ENCODE measurements at regions not wholly inside any gene's neighbourhood (a gene's known extent, or its start where the extent isn't known, plus 50 kb on each side); places are given as distances from the start of the nearest gene placed in this dataset.
"Not testable (repeated sequence)": the region's sequence is repeated elsewhere in the genome, so short reads cannot be mapped to it uniquely, and the experiment has no call there.

DNA sequence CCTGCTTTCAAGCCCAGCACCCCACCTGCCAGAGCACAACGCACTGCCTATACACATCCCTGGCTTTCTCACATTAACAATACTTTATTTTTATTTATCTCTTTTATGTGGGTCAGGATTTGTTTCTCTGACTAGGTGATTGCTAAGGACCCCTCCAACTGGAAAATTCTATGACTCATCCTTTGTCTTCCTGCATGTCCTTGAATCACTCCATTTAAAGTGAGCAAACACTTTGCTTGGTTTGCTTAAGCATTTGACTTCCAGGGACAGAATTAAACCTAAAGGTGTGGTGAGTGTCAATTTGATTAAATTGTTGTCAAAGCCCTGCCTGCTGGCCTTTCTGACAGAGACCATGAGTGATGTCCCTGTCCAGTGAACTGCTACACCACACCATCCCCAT is 536.5 kb upstream of the BRINP1 start:
- DNase-seq = no peak

GRCh38 chr9:119903851-119904250 is 534.6 kb upstream of the BRINP1 start:
- DNase-seq = no peak

GRCh38 chr9:119902611-119903010 is 533.4 kb upstream of the BRINP1 start:
- DNase-seq = no peak

GRCh38 chr9:119898316-119898715 is 529.1 kb upstream of the BRINP1 start:
- DNase-seq = no peak

- no peak for DNase-seq
These were observed 515.2 kb upstream of the BRINP1 start for GRCh38 chr9:119884438-119884837.

GRCh38 chr9:119881898-119882297 is 512.7 kb upstream of the BRINP1 start:
- no peak for DNase-seq

DNA sequence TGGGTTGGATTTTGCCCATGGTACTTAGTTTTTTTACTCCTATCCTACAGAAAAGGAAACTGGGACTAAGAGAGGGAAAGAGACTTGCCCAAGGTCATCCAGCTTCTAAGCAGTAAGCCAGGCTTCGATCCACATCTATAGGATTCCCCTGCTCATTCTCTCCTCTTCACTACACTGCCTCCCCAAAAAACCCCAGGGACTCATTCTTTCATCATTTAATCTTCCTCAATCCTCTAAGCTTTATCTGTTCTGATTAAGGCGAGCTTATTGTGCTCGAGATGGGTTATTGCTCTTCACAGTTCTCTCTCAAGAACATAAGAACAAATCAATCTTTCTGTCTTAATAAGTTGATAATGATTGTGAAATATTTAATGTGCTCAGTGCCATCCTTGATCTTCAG is 511.1 kb upstream of the BRINP1 start:
- DNase-seq = no peak

DNA sequence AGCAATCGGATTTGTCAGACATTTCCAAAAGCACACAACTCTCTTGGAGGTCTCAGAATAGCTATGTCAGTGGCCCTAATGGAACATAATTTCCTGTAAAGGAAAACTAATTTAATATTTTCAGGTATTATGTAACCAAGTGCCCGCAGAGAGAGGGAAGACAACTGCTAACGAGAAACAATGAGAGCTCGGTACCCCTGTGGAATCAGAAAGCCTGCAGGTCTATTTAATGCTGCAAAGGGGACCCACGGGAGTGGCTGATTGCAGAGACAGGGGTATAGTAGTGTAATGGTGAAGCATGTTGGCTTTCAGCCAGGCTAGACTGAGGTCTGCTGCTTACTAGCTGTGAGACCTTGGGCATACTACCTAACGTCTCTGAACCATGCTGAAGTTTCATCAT is 508.1 kb upstream of the BRINP1 start:
- no peak for DNase-seq

DNA sequence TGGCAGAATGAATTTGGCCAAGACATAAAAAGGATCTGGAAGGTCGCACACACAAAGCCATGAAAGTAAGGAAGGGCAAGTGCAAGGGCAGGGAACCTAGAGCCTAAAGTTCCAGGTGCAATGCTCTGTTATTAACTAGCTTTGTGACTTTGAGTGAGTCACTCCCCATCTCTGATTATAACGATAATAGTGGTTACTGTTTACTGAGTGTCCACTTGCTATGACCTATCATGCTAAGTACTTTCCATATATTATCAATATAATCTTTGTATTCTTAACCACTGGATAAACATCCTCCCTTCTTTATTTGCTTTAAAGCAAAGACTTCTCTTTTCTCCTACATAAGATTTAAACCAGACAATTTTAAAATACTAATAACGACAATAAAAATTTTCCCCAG is 504.6 kb upstream of the BRINP1 start:
- DNase-seq = no peak

GRCh38 chr9:119870251-119870650 is 501.0 kb upstream of the BRINP1 start:
- DNase-seq = not testable (repeated sequence)

DNA sequence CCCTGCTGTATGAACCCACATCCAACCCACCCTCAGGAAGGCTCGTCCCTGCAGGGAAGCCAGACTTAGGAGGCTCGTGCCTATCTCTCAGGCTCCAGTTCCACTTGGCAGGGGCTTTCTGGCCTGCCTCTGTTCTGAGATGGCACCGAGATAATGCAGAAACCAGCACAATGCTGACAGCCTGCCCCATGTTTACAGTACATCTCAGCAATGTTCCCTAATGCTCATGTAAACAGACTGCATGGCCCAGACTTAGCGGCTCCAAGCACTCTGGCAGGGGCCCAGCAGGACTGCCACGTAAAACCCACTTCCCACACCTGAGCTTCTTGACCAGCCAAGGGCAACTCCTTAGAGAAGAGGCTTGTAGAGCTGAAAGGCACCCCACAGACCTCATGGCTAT is 499.5 kb upstream of the BRINP1 start:
- DNase-seq = no peak

DNA sequence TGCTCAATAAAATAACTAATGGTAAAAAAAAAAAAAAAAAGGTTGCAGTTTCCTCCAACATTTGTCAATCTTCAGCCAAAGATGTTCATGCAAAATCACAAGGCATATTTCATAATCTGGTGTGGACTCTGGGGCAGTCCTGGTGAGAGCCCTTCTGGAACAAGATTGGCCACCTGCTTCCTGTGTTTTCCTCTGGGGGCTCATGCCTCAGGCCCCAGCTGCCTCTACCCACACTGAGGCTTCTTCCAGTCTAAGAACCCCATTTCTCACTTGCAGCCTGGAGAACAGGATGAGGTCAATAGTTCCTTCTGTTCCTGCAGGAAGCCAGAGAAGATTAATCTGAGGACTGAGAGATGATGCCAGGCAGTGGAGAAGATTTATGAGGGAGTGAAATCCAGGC is 492.6 kb upstream of the BRINP1 start:
- no peak for DNase-seq

DNA sequence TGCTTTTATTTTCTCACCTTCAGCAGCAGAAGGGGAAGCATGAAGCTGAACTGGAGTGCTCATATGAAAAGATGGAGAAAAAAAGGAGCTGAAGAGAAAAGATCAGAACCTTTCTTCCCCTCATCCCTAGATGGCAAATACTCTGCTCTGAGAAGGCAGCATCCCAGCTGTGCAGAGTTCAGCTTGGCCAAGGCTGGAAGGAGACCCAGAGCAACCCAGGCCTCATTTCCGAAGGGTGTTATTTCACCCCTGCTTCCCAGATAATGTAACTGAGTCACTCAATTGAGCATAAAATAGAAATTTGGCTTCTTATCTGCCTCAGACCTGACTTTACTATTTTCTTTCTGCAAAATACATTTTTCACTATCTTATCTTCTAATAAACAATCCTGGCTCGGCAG is 489.9 kb upstream of the BRINP1 start:
- no peak for DNase-seq

DNA sequence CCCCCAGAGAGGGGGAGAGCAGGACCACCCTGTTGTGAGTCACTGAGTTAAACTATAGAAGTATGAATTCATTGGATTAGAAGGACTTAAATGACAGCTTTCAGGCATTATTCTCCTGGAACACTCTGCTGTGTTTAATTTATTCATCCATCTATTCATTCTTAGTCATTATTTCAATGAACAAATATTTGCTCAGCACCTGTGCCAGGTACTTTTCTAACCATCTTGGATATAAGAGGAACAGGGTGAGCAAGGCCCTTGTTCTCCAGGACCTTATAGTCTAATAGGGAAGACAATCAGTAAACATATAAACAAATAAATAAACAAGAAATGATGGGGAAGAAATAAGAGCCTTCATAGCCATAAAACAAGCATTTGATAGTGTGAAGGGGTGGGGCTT is 483.9 kb upstream of the BRINP1 start:
- DNase-seq = no peak

DNA sequence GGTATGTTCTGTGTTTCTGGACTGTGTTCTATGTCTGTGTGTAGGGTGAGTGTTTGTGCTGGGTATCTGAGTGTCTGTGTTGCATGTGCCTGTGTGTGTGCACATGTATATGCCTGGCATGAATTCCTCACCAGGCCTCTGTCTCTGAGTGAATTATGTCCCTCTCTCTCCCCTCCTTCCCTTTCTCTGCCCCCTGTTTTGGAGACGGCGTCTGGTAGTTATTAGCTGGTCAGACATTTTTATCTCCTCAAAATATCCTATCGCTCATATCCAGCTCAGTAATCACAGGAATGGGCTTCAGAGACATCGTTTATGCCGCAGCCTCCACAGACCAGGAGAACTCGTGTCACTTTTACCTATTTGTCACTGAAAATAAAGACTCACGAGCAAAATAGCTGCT is 483.2 kb upstream of the BRINP1 start:
- DNase-seq = no peak

- DNase-seq = no peak
These were observed 475.2 kb upstream of the BRINP1 start for GRCh38 chr9:119844431-119844830.

- no peak for DNase-seq
These were observed 471.8 kb upstream of the BRINP1 start for GRCh38 chr9:119841016-119841415.

DNA sequence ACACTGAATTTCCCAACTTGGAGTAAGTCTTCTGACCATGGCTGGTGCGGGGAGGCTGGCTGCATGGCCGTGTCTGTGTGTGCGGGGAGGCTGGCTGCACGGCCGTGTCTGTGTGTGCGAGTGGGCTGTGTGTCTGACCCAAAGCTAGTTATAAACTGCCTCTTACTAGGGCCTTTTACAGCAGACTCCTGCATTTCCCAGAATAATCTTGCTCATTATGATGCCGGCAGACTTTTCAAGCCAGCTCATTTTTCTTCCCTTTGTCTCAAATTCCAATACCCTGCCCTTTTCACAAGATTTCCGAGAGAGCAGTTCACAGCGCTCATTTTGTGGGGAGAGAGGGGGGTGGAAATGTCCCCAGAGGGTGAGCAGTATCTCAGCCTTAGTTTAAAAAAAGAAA is 470.7 kb upstream of the BRINP1 start:
- no peak for DNase-seq

- no peak for DNase-seq
These were observed 469.0 kb upstream of the BRINP1 start for GRCh38 chr9:119838210-119838609.

DNA sequence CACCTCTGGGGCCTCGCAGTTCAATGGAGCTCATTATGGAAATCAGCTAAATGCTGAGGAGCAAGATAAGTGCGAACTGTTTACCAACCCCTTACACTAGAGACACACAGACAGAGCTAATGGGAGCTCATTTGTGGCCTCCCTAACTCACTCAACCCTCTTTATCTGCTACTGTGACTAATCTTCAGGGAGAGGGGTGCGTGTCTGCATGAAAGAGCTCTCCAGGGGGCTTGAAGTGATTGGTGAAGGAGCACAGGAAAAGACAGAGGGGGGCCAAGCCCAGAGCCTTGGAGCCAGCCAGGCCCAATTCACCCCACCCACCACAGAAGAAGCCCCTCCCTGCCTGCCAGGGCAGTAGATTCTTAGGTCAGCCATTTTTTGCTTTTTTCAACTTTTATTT is 466.8 kb upstream of the BRINP1 start:
- DNase-seq = no peak

GRCh38 chr9:119834064-119834620 is 464.9 kb upstream of the BRINP1 start:
- no peak for DNase-seq

- no peak for DNase-seq
These were observed 462.1 kb upstream of the BRINP1 start for GRCh38 chr9:119831309-119831708.

GRCh38 chr9:119829748-119830147 is 460.5 kb upstream of the BRINP1 start:
- no peak for DNase-seq

DNA sequence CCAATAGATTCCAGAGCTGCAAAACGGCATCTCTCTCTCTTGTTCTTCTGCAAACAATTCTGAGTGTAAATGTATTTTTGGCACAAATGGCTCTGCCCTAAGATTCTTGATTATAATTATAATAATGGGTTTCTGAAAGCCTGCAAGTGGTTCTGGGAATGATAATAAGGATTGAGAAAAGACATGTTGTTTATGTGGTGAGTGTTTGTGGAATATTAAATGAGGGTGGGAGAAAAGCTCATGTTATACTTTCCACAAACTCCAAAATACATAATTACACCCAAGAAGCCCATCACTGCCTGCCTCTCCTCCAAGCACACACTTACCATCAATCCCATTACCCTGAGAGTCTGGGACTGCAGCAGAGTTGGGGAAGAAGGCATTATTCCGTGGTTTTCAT is 460.0 kb upstream of the BRINP1 start:
- no peak for DNase-seq

DNA sequence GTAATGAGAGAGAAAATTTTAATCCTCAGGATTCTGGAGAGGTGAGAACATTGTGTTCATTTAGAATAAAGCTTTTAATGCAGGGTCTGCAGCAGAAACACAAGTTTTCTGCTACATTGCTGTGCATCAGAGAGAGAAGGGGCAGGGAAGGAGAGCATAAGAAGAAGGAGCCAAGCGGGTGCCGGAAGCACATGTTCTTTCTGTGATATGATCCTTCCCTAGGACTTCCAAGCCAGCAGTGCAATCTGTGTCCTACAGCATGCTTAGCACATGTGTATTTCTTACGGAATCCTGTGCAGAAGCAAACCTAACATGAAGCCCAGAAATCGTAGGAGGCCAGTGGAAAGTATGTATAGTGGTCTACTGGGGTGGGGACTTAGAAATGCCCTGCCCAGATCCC is 458.3 kb upstream of the BRINP1 start:
- DNase-seq = no peak

DNA sequence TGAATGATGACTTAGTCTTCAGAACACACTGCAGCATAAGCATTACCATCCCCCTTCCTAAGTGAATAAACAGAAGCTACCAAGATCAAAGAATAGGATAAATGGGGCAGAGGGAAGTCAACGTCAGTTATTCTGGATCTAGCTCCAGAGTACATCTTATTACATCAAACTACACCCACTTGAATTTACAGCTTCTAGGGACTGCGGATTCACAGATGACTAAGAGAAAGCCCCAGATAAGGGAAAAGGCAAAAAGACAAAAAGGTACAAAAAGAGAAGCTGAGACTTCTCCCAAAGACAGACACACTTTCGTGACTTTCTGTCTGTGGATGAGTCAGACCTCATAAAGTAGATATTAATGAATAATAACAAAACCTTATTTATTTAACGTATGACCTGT is 457.9 kb upstream of the BRINP1 start:
- DNase-seq = no peak
